H54 (cell line): ENCODE measurements at regions not wholly inside any gene's neighbourhood (a gene's known extent, or its start where the extent isn't known, plus 50 kb on each side); places are given as distances from the start of the nearest gene placed in this dataset.
"Not testable (repeated sequence)": the region's sequence is repeated elsewhere in the genome, so short reads cannot be mapped to it uniquely, and the experiment has no call there.

Experiments
- DNase-seq: peaks from one replicate; pipeline ENCODE4 v3.0.0; 2011; ENCODE audit warnings: low spot score, mixed read lengths; ENCODE audit not compliant: insufficient read length
- FAIRE-seq: peaks from 3 replicates; lab custom pipeline; 2011; peaks lifted over from hg19 to GRCh38; lab: Jason Lieb, UNC
- POLR2A ChIP-seq: IDR thresholded peaks from 2 replicates; pipeline ENCODE4 v1.6.1; 2011; ENCODE audit warnings: low read depth, mild to moderate bottlenecking, low read length

DNA sequence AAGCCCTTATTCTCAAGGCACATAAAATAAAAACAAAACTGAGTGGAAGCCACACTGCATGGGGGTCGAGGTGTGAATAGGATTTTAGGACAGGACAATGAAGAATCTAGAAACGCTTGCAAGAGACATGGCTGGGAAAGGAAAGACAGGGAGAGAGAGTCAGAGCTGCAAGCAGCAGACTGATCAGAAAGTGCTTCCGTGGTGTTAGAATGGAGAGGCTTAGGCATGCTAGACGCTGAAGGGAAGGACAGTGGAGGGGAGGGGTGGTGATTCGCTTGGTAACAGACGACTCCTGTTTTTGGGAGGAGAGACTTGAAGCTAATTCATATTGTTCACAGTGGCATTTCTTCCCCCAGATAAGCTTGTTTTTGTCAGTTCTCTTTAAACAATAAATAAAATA, 173.5 kb downstream of the AIPL1 start:
- FAIRE-seq: no peak
- no peak for TF ChIP-seq POLR2A
- no peak for DNase-seq

GRCh38 chr17:6259899-6260298, 175.0 kb downstream of the AIPL1 start:
- FAIRE-seq (no peak), DNase-seq (no peak)
- TF ChIP-seq POLR2A: no peak

- no peak for TF ChIP-seq POLR2A
- DNase-seq (no peak), FAIRE-seq (no peak)
Measured at GRCh38 chr17:6257336-6257735, 177.6 kb downstream of the AIPL1 start.

- DNase-seq (no peak), FAIRE-seq (no peak)
- no peak for TF ChIP-seq POLR2A
Measured at GRCh38 chr17:6255322-6255721, 179.6 kb downstream of the AIPL1 start.

DNA sequence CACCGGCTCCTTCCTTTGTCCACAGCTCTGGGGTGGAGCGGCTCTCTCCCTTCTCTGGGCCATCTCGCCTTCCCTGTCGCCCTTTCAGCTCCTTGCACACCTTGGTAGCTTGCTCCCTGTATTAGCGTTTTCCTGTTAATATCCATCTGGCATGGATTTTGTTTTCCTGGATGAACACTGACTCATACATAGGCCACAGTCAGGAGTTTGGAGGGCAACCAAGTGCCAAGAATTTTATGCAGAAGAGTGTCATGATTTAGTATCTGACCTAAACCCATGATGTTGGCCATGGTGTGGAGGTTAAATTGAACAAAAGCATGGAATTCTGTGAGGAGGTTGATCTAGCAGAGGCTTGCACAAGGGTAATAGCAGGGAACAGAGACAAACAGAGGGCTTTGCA, 180.9 kb downstream of the AIPL1 start:
- DNase-seq (no peak), FAIRE-seq (no peak)
- TF ChIP-seq POLR2A: no peak

DNA sequence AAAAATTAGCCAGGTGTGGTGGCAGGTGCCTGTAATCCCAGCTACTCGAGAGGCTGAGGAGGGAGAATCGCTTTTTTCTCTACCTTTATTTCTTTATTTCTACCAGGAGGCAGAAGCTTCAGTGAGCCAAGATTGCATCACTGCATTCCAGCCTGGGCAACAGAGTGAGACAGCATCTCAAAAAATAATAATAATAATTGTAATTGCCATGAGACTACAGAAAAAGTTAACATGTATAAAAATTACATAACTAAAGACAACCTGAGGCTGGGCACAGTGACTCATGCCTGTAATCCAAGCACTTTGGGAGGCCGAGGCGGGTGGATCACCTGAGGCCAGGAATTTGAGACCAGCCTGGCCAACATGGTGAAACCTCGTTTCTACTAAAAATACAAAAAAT, 181.5 kb downstream of the WSCD1 start:
- not testable (repeated sequence) for DNase-seq, FAIRE-seq

- TF ChIP-seq POLR2A: no peak
- DNase-seq (no peak), FAIRE-seq (no peak)
Measured at GRCh38 chr17:6249732-6250131, 179.6 kb downstream of the WSCD1 start.

DNA sequence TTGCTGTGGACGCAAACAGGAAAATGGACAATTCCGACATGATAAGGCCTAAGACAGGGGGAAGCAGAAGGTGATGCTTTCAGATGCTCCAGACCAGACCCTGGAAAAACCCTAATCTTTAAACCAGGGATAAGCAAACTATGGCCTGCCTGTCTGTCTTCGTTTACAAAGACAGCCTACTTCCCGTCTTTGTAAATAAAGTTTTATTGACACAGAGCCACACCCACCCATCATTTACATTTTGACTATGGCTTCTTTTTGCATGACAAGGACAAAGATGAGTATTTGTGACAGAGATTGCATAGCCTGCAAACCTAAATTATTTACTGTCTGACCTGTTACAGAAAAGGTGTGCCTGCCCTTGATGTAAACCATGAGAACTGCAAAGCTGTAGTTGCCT, 177.9 kb downstream of the WSCD1 start:
- no peak for TF ChIP-seq POLR2A
- DNase-seq (no peak), FAIRE-seq (no peak)

DNA sequence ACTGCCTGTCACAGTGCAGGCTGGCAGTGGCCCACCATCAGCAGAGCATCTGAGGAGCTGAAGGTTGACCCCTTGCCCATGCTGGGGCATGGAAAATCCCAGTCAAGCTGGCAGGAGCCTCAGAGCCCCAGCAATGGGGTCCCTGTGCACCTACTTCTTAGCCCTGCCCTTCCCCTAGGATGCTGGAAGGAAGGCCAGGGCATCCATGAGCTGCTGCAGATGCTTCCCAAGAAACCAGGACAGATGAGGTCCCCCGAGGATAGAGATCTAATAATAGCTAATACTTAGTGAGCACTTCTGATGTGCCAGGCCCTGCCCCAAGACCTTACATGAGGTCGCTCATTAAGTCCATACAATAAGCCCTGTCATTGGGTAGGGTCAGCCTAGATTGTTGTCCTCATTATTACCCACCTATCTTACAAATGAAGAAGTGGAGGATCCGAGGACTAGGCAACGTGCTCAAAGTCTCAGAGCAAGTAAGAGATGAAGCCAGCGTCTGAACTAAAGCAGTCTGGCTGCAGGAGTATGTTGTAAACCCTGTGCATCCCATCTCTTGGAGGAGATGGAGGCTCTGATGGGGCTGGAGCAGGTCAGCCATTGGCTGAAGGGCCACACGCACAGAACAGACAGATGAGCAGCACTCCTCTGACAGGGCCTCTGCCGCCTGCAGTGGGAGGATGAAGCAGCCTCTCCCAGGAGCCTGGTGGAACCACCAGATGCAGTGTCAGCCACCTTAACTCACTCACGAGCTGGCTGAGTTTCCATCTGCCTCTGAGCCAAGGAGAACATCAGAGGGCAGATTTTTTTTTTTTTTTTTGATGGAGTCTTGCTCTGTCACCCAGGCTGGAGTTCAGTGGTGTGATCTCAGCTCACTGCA, 175.4 kb downstream of the WSCD1 start:
- TF ChIP-seq POLR2A: no peak
- no peak for FAIRE-seq
- DNase-seq: no peak

DNA sequence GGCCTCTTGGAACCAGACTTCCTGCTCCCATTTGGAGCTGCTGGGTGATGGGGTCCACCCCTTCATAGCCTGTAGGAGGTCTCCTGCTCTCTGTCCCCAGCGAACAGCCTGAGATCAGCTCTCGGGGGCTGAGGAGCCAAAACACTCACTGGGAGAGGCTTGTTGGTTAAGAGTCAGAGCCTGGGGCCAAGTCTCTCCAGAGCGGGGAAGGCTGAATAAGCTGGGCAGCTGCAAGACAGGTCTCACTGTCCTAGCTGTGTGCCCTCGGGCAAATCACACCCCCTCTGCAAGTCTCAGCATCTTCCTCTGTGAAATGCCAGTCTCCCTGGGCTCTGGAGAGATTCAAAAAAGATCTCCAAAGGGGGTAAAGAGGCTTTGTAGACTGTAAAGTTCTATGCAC, 174.6 kb downstream of the WSCD1 start:
- no peak for DNase-seq
- FAIRE-seq: no peak
- TF ChIP-seq POLR2A: no peak

DNA sequence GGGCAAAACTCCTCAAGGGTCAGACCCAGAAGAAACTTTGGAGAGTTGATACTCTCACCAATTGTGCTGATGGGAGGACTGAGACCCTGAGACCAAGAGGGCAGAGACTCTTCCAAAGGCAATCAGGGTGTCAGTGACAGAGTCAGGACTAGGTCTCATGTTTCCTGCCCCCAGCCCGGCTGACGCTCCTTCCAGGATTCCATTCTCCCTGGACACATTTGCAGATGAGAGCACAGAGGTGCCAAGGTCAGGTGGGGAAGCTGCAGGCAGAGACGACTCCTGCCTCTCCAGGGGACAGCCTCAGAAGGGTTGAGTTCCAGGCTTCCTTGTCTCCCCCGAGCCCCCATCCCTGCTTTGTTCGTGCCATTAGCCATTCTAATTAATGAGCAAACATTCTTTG, 174.1 kb downstream of the WSCD1 start:
- DNase-seq (no peak), FAIRE-seq (no peak)
- no peak for TF ChIP-seq POLR2A

- FAIRE-seq (no peak), DNase-seq (no peak)
- no peak for TF ChIP-seq POLR2A
Measured at GRCh38 chr17:6243186-6243585, 173.0 kb downstream of the WSCD1 start.

DNA sequence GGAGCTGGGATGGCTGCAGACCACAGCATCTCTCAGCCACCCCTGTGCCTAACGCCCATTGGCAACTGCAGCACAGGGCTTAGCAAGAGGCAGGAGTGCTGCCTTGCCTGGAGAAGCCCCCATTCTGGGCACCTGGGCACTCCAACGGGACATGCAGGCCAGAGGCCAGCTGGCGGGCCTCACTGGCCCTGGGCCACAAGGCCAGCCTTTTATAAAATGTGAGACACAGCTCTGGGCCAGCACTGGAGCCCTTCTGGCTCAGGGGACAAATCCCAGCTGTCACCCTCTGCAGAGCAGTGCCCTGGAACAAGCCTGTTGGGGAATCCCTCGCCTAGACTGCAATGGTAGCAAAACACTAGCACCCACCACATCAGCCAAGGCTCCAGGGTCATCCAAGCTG, 171.8 kb downstream of the WSCD1 start:
- no peak for TF ChIP-seq POLR2A
- FAIRE-seq (no peak), DNase-seq (no peak)

GRCh38 chr17:6241381-6241780, 171.2 kb downstream of the WSCD1 start:
- DNase-seq: no peak
- TF ChIP-seq POLR2A: no peak

GRCh38 chr17:6240601-6241000, 170.4 kb downstream of the WSCD1 start:
- no peak for TF ChIP-seq POLR2A
- no peak for FAIRE-seq
- no peak for DNase-seq

More at GRCh38 chr17:6241381-6241780, 171.2 kb downstream of the WSCD1 start:
- no peak for FAIRE-seq
